IMR-90 (cell line): ENCODE measurements at regions not wholly inside any gene's neighbourhood (a gene's known extent, or its start where the extent isn't known, plus 50 kb on each side); places are given as distances from the start of the nearest gene placed in this dataset.

ENCODE experiments used
- ATAC-seq: fragments of 200-7000 bp; cut with Tn5 transposase; 2 replicates; pipeline ENCODE4 v1.9.1; 2020; ENCODE audit warnings: low read depth, mild to moderate bottlenecking, moderate library complexity
- BruUV-seq: library from RNA; stranded (reverse); fragments of 400-500 nt; replicated peaks from 2 replicates; lab custom pipeline; 2021; lab: Mats Ljungman, UMichigan
- CTCF ChIA-PET: fragments of 300-600 bp; formaldehyde crosslinking; extraction: SDS; loops from one replicate; lab custom pipeline; 2021; ENCODE audit warnings: antibody characterized with exemption; lab: Yijun Ruan, JAX
- POLR2A ChIA-PET: fragments of 300-600 bp; sonication (Branson Sonifier 250); formaldehyde crosslinking; loops from one replicate; lab custom pipeline; 2022; ENCODE audit warnings: antibody characterized with exemption; ENCODE audit not compliant: unreplicated experiment; lab: Charles Lee
- DNase-seq: peaks from one replicate; pipeline ENCODE4 v3.0.0; 2013
- H2AFZ ChIP-seq: replicated peaks from 2 replicates; pipeline ENCODE3; 2013; ENCODE audit warnings: low read length, mild to moderate bottlenecking; ENCODE audit not compliant: poor library complexity
- H2AK5ac ChIP-seq: 2 replicates; pipeline ENCODE4 v1.6.1; 2013; ENCODE audit warnings: low read depth, low read length, inconsistent platforms
- H2AK9ac ChIP-seq: replicated peaks from 2 replicates; pipeline ENCODE3; 2013; ENCODE audit warnings: mild to moderate bottlenecking, low read depth, low read length, moderate library complexity; ENCODE audit not compliant: poor library complexity
- H2BK120ac ChIP-seq: 2 replicates; pipeline ENCODE4 v1.6.1; 2013; ENCODE audit warnings: low read depth, low read length, inconsistent platforms
- H2BK15ac ChIP-seq: 3 replicates; pipeline ENCODE4 v1.6.1; 2013; ENCODE audit warnings: low read depth, low read length, inconsistent platforms
- H2BK20ac ChIP-seq: 2 replicates; pipeline ENCODE4 v1.6.1; 2013; ENCODE audit warnings: low read depth, mild to moderate bottlenecking, inconsistent platforms, low read length, moderate library complexity
- H2BK5ac ChIP-seq: 2 replicates; pipeline ENCODE4 v1.6.1; 2013; ENCODE audit warnings: mild to moderate bottlenecking, low read depth, low read length, inconsistent platforms; ENCODE audit not compliant: poor library complexity, severe bottlenecking
- H3K14ac ChIP-seq: replicated peaks from 2 replicates; pipeline ENCODE4 v1.6.1; 2013; ENCODE audit warnings: low read depth, low read length, inconsistent platforms
- H3K18ac ChIP-seq: 2 replicates; pipeline ENCODE4 v1.6.1; 2013; ENCODE audit warnings: low read depth, low read length, control low read depth
- H3K23ac ChIP-seq: 2 replicates; pipeline ENCODE4 v1.6.1; 2013; ENCODE audit warnings: low read depth, low read length, inconsistent platforms
- H3K27ac ChIP-seq: 2 replicates; pipeline ENCODE4 v1.5.1; 2013; ENCODE audit warnings: mild to moderate bottlenecking, control low read depth, low read length; ENCODE audit not compliant: insufficient read depth
- H3K27me3 ChIP-seq: 2 replicates; pipeline ENCODE4 v1.6.1; 2013; ENCODE audit warnings: low read length; ENCODE audit not compliant: control insufficient read depth, insufficient read depth
- H3K36me3 ChIP-seq: 2 replicates; pipeline ENCODE4 v1.6.1; 2013; ENCODE audit warnings: low read length, mixed read lengths; ENCODE audit not compliant: control insufficient read depth, insufficient read depth
- H3K4ac ChIP-seq: 2 replicates; pipeline ENCODE4 v1.6.1; 2013; ENCODE audit warnings: low read depth, low read length, inconsistent platforms
- H3K4me1 ChIP-seq: 2 replicates; pipeline ENCODE4 v1.6.1; 2013; ENCODE audit warnings: low read length, mixed read lengths; ENCODE audit not compliant: control insufficient read depth, insufficient read depth
- H3K4me2 ChIP-seq: 2 replicates; pipeline ENCODE4 v1.6.1; 2013; ENCODE audit warnings: low read depth, mild to moderate bottlenecking, control low read depth, low read length, moderate library complexity
- H3K4me3 ChIP-seq: 2 replicates; pipeline ENCODE4 v1.5.1; 2013; ENCODE audit warnings: low read depth, mild to moderate bottlenecking, control low read depth, low read length, moderate library complexity; ENCODE audit not compliant: insufficient read depth
- H3K56ac ChIP-seq: 2 replicates; pipeline ENCODE4 v1.6.1; 2013; ENCODE audit warnings: low read length, inconsistent platforms; ENCODE audit not compliant: insufficient read depth; ENCODE audit errors: extremely low read depth
- H3K79me1 ChIP-seq, 2 experiments: 2 replicates each; pipeline ENCODE4 v1.6.1; 2013; ENCODE audit warnings: low read length in 2 of 2, inconsistent platforms in 1 of 2, low read depth in 1 of 2
- H3K9ac ChIP-seq: 2 replicates; pipeline ENCODE4 v1.6.1; 2013; ENCODE audit warnings: low read depth, low read length, control low read depth
- H3K9me1 ChIP-seq: 2 replicates; pipeline ENCODE4 v1.6.1; 2013; ENCODE audit warnings: low read length, inconsistent platforms; ENCODE audit not compliant: insufficient read depth
- H3K9me3 ChIP-seq: 2 replicates; pipeline ENCODE4 v1.6.1; 2013; ENCODE audit warnings: low read length; ENCODE audit not compliant: control insufficient read depth, insufficient read depth
- H4K20me1 ChIP-seq: 2 replicates; pipeline ENCODE4 v1.6.1; 2013; ENCODE audit warnings: low read length, inconsistent platforms; ENCODE audit not compliant: insufficient read depth
- H4K5ac ChIP-seq: 2 replicates; pipeline ENCODE4 v1.6.1; 2013; ENCODE audit warnings: mild to moderate bottlenecking, low read depth, low read length, control low read depth
- H4K8ac ChIP-seq, 2 experiments: 2 replicates each; pipeline ENCODE4 v1.6.1; 2013; ENCODE audit warnings: low read depth in 2 of 2, low read length in 2 of 2, control low read depth in 1 of 2, inconsistent platforms in 1 of 2
- H4K91ac ChIP-seq: 2 replicates; pipeline ENCODE4 v1.6.1; 2013; ENCODE audit warnings: low read depth, low read length, inconsistent platforms; ENCODE audit not compliant: insufficient read depth
- BHLHE40 ChIP-seq: fragments of 150-350 bp; IDR thresholded peaks from 2 replicates; pipeline ENCODE4 v1.6.1; 2016; ENCODE audit warnings: mild to moderate bottlenecking, low read depth, low read length
- CEBPB ChIP-seq: IDR thresholded peaks from 2 replicates; pipeline ENCODE4 v1.6.1; 2012; ENCODE audit warnings: low read depth, low read length, improper control_type of control experiment
- CHD1 ChIP-seq: IDR thresholded peaks from 2 replicates; pipeline ENCODE4 v1.6.1; 2012; ENCODE audit warnings: low read depth, low read length, improper control_type of control experiment
- FOS ChIP-seq: fragments of 150-350 bp; IDR thresholded peaks from 2 replicates; pipeline ENCODE4 v1.6.1; 2016; ENCODE audit warnings: low read depth, low read length
- MAFK ChIP-seq: IDR thresholded peaks from 2 replicates; pipeline ENCODE4 v1.6.1; 2012; ENCODE audit warnings: low read depth, low read length, improper control_type of control experiment
- MAZ ChIP-seq: IDR thresholded peaks from 2 replicates; pipeline ENCODE4 v1.6.1; 2012; ENCODE audit warnings: low read depth, mild to moderate bottlenecking, low read length, improper control_type of control experiment, moderate library complexity, borderline replicate concordance
- MXI1 ChIP-seq: IDR thresholded peaks from 2 replicates; pipeline ENCODE4 v1.6.1; 2012; ENCODE audit warnings: low read depth, mild to moderate bottlenecking, low read length, moderate library complexity, borderline replicate concordance
- NFE2L2 ChIP-seq: fragments of 150-350 bp; IDR thresholded peaks from 2 replicates; pipeline ENCODE4 v1.6.1; 2016; ENCODE audit warnings: low read depth, mild to moderate bottlenecking, low read length
- POLR2A ChIP-seq: IDR thresholded peaks from 2 replicates; pipeline ENCODE4 v1.6.1; 2012; ENCODE audit warnings: mild to moderate bottlenecking, low read depth, low read length
- RAD21 ChIP-seq: IDR thresholded peaks from 2 replicates; pipeline ENCODE4 v1.6.1; 2012; ENCODE audit warnings: low read length, improper control_type of control experiment
- RCOR1 ChIP-seq: IDR thresholded peaks from 2 replicates; pipeline ENCODE4 v1.6.1; 2012; ENCODE audit warnings: mild to moderate bottlenecking, low read length, improper control_type of control experiment; ENCODE audit not compliant: insufficient replicate concordance
- RFX5 ChIP-seq: IDR thresholded peaks from 2 replicates; pipeline ENCODE4 v1.8.0; 2012; ENCODE audit warnings: low read depth, mild to moderate bottlenecking, low read length, moderate library complexity
- SMC3 ChIP-seq: fragments of 150-350 bp; IDR thresholded peaks from 2 replicates; pipeline ENCODE4 v1.6.1; 2016; ENCODE audit warnings: low read depth, mild to moderate bottlenecking, antibody characterized with exemption, low read length, moderate library complexity
- WGBS, 2 experiments: methylation state at CpG; one replicate each; pipeline versions ENCODE4 v1.1.5 to v1.1.7; 2013; ENCODE audit warnings: missing lambda C conversion rate in 2 of 2; ENCODE audit not compliant: insufficient read length in 1 of 2; ENCODE audit errors: extremely low coverage in 2 of 2; 5-methylcytosine and 5-hydroxymethylcytosine counted together
- dilution Hi-C: fragments of 300-500 bp; cut with HindIII; formaldehyde crosslinking; loops from one replicate; pipeline ENCODE4 v1.14.3; 2018; ENCODE audit warnings: low sequenced_read_pairs; ENCODE audit not compliant: unreplicated experiment
- in situ Hi-C: fragments of 300-500 bp; cut with MboI; formaldehyde crosslinking; loops from 3 replicates; pipeline ENCODE4 v1.14.3; 2019; ENCODE audit warnings: low sequenced_read_pairs, inconsistent platforms, mixed read lengths
- intact Hi-C: fragments of 100-400 bp; cut with micrococcal nuclease; formaldehyde crosslinking; loops from 2 replicates; pipeline ENCODE4 v1.10.0; 2022
- TF ChIP-seq, protein P1 (sequence below): fragments of 150-350 bp; IDR thresholded peaks from 2 replicates; pipeline ENCODE4 v1.6.1; 2017; ENCODE audit warnings: mild to moderate bottlenecking, antibody characterized with exemption, low read length, low read depth
- TF ChIP-seq, protein P2 (sequence below): fragments of 150-350 bp; IDR thresholded peaks from 2 replicates; pipeline ENCODE4 v1.6.1; 2016; ENCODE audit warnings: low read depth, mild to moderate bottlenecking, low read length, moderate library complexity, borderline replicate concordance
- TF ChIP-seq, protein P3 (sequence below): conservative IDR thresholded peaks from 2 replicates; pipeline ENCODE4 v1.5.1; 2012; ENCODE audit warnings: mild to moderate bottlenecking, low read depth, low read length, improper control_type of control experiment

GRCh38 chr6:141139461-141139860, 993.3 kb upstream of the GJE1 start:
- H3K27ac ChIP-seq: no peak overlapping the region
- H4K20me1 ChIP-seq: no peaks in the 10 kb centered on the region
- no peaks in the 10 kb centered on the region for H3K9me1 ChIP-seq
- no TSS peak for BruUV-seq
- dilution Hi-C loops (no loop called here), in situ Hi-C loops (no loop called here), intact Hi-C loops (no loop called here)
- H3K14ac ChIP-seq: no peak overlapping the region
- TF ChIP-seq CHD1 (no peak), RCOR1 (no peak), RFX5 (no peak), RAD21 (no peak), POLR2A (no peak), MAZ (no peak), CEBPB (no peak), SMC3 (no peak), FOS (no peak), MXI1 (no peak), NFE2L2 (no peak), BHLHE40 (no peak), MAFK (no peak)
- TF ChIP-seq, protein P1, sequence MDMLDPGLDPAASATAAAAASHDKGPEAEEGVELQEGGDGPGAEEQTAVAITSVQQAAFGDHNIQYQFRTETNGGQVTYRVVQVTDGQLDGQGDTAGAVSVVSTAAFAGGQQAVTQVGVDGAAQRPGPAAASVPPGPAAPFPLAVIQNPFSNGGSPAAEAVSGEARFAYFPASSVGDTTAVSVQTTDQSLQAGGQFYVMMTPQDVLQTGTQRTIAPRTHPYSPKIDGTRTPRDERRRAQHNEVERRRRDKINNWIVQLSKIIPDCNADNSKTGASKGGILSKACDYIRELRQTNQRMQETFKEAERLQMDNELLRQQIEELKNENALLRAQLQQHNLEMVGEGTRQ: no peak
- TF ChIP-seq, protein P2, sequence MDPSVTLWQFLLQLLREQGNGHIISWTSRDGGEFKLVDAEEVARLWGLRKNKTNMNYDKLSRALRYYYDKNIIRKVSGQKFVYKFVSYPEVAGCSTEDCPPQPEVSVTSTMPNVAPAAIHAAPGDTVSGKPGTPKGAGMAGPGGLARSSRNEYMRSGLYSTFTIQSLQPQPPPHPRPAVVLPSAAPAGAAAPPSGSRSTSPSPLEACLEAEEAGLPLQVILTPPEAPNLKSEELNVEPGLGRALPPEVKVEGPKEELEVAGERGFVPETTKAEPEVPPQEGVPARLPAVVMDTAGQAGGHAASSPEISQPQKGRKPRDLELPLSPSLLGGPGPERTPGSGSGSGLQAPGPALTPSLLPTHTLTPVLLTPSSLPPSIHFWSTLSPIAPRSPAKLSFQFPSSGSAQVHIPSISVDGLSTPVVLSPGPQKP: no peak
- TF ChIP-seq, protein P3, sequence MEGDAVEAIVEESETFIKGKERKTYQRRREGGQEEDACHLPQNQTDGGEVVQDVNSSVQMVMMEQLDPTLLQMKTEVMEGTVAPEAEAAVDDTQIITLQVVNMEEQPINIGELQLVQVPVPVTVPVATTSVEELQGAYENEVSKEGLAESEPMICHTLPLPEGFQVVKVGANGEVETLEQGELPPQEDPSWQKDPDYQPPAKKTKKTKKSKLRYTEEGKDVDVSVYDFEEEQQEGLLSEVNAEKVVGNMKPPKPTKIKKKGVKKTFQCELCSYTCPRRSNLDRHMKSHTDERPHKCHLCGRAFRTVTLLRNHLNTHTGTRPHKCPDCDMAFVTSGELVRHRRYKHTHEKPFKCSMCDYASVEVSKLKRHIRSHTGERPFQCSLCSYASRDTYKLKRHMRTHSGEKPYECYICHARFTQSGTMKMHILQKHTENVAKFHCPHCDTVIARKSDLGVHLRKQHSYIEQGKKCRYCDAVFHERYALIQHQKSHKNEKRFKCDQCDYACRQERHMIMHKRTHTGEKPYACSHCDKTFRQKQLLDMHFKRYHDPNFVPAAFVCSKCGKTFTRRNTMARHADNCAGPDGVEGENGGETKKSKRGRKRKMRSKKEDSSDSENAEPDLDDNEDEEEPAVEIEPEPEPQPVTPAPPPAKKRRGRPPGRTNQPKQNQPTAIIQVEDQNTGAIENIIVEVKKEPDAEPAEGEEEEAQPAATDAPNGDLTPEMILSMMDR: no peak
- no peak overlapping the region for H2BK5ac ChIP-seq
- ATAC-seq: no peak
- H3K4me1 ChIP-seq: no peaks in the 10 kb centered on the region
- H3K79me1 ChIP-seq: no peaks in the 10 kb centered on the region
- H3K56ac ChIP-seq: no peak overlapping the region
- H3K9me3 ChIP-seq: no peaks in the 10 kb centered on the region
- H3K4me3 ChIP-seq: no peak overlapping the region
- no peaks in the 10 kb centered on the region for H3K27me3 ChIP-seq
- no peak overlapping the region for H2BK20ac ChIP-seq
- ChIA-PET CTCF (no interaction called here), POLR2A (no interaction called here)
- no peak overlapping the region for H4K91ac ChIP-seq
- no peak overlapping the region for H3K23ac ChIP-seq
- no peak overlapping the region for H3K18ac ChIP-seq
- no peak overlapping the region for H2AK9ac ChIP-seq
- H3K4me2 ChIP-seq: no peak overlapping the region
- no peak overlapping the region for H2AK5ac ChIP-seq
- no peak overlapping the region for H2AFZ ChIP-seq
- no peak overlapping the region for H2BK120ac ChIP-seq
- no peak overlapping the region for H4K5ac ChIP-seq
- no CpG with 5 or more reads among the region's 10 CpGs for whole genome bisulfite sequencing, 2 experiments
- no peak overlapping the region for H2BK15ac ChIP-seq
- H3K4ac ChIP-seq: no peak overlapping the region
- no peak overlapping the region for H4K8ac ChIP-seq
- no peak overlapping the region for H3K9ac ChIP-seq
- DNase-seq: no peak
- H3K36me3 ChIP-seq: no peaks in the 10 kb centered on the region
